ENCODE measurements at regions not wholly inside any gene's neighbourhood (a gene's known extent, or its start where the extent isn't known, plus 50 kb on each side); places are given as distances from the start of the nearest gene placed in this dataset.

- no peaks in the 10 kb centered on the region for H3K36me3 Mint-ChIP-seq (ENCODE audit: low read depth)
- no peak for DNase-seq (ENCODE audit: low spot score)
Observed at GRCh38 chr10:105347487-105347886, 706.4 kb downstream of the SORCS3 start.

GRCh38 chr10:105342606-105343005 is 701.5 kb downstream of the SORCS3 start:
- intact Hi-C loops (cut with micrococcal nuclease): no loop called here
- Mint-ChIP-seq H3K36me3 (ENCODE audit: low read depth) (no peaks in the 10 kb centered on the region), H3K4me1 (ENCODE audit: low read depth) (no peaks in the 10 kb centered on the region), H3K9me3 (no peaks in the 10 kb centered on the region), H3K27me3 (ENCODE audit: low read depth) (no peaks in the 10 kb centered on the region), H3K4me3 (ENCODE audit: low read depth) (no peak overlapping the region), H3K27ac (no peak overlapping the region)
- DNase-seq (ENCODE audit: low spot score): no peak

More at GRCh38 chr10:105347487-105347886, 706.4 kb downstream of the SORCS3 start:
- Mint-ChIP-seq H3K4me3 (ENCODE audit: low read depth) (no peak overlapping the region), H3K9me3 (no peaks in the 10 kb centered on the region), H3K27ac (no peak overlapping the region), H3K27me3 (ENCODE audit: low read depth) (no peaks in the 10 kb centered on the region), H3K4me1 (ENCODE audit: low read depth) (no peaks in the 10 kb centered on the region)
- intact Hi-C loops (cut with micrococcal nuclease): no loop called here

GRCh38 chr10:105339669-105340068 is 698.6 kb downstream of the SORCS3 start:
- no peaks in the 10 kb centered on the region for H3K27me3 Mint-ChIP-seq (ENCODE audit: low read depth)
- H3K4me1 Mint-ChIP-seq (ENCODE audit: low read depth): no peaks in the 10 kb centered on the region
- no peaks in the 10 kb centered on the region for H3K9me3 Mint-ChIP-seq
- intact Hi-C loops (cut with micrococcal nuclease): no loop called here
- H3K4me3 Mint-ChIP-seq (ENCODE audit: low read depth): no peak overlapping the region
- H3K36me3 Mint-ChIP-seq (ENCODE audit: low read depth): no peaks in the 10 kb centered on the region
- no peak for DNase-seq (ENCODE audit: low spot score)
- no peak overlapping the region for H3K27ac Mint-ChIP-seq

GRCh38 chr10:105328503-105329133 is 687.5 kb downstream of the SORCS3 start:
- Mint-ChIP-seq H3K27ac (no peak overlapping the region), H3K4me3 (ENCODE audit: low read depth) (no peak overlapping the region), H3K27me3 (ENCODE audit: low read depth) (no peaks in the 10 kb centered on the region), H3K36me3 (ENCODE audit: low read depth) (no peaks in the 10 kb centered on the region), H3K4me1 (ENCODE audit: low read depth) (no peaks in the 10 kb centered on the region), H3K9me3 (no peaks in the 10 kb centered on the region)
- intact Hi-C loops (cut with micrococcal nuclease): no loop called here
- no peak for DNase-seq (ENCODE audit: low spot score)
